GM21717 (cell line): ENCODE measurements at regions not wholly inside any gene's neighbourhood (a gene's known extent, or its start where the extent isn't known, plus 50 kb on each side); places are given as distances from the start of the nearest gene placed in this dataset.
"Not testable (repeated sequence)": the region's sequence is repeated elsewhere in the genome, so short reads cannot be mapped to it uniquely, and the experiment has no call there.

Experiments
- ATAC-seq: cut with Tn5 transposase; IDR thresholded peaks from one replicate; pipeline ENCODE4 v1.9.1; 2021; ENCODE audit warnings: mild to moderate bottlenecking, moderate library complexity; ENCODE audit not compliant: unreplicated experiment

GRCh38 chr16:63776034-63776433 lies 1345.8 kb downstream of the CDH11 start:
- no peak for ATAC-seq

GRCh38 chr16:63774302-63774701 lies 1347.6 kb downstream of the CDH11 start:
- ATAC-seq, result no peak

GRCh38 chr16:63769211-63769610 lies 1352.7 kb downstream of the CDH11 start:
- ATAC-seq, result no peak

GRCh38 chr16:63760246-63760645 lies 1361.6 kb downstream of the CDH11 start:
- not testable (repeated sequence) for ATAC-seq

GRCh38 chr16:63752347-63752746 lies 1369.5 kb downstream of the CDH11 start:
- no peak for ATAC-seq

GRCh38 chr16:63749276-63749675 lies 1372.6 kb downstream of the CDH11 start:
- no peak for ATAC-seq

- ATAC-seq, result no peak
Observed at GRCh38 chr16:63745456-63745855, 1376.4 kb downstream of the CDH11 start.

GRCh38 chr16:63744077-63744874 lies 1377.6 kb downstream of the CDH11 start:
- no peak for ATAC-seq

GRCh38 chr16:63742150-63742549 lies 1379.7 kb downstream of the CDH11 start:
- ATAC-seq, result no peak

GRCh38 chr16:63737633-63738032 lies 1384.2 kb downstream of the CDH11 start:
- ATAC-seq, result no peak

- no peak for ATAC-seq
Observed at GRCh38 chr16:63735456-63735855, 1386.4 kb downstream of the CDH11 start.

GRCh38 chr16:63720848-63721247 lies 1401.0 kb downstream of the CDH11 start:
- ATAC-seq, result no peak

GRCh38 chr16:63719926-63720325 lies 1401.9 kb downstream of the CDH11 start:
- no peak for ATAC-seq

GRCh38 chr16:63717806-63718205 lies 1404.1 kb downstream of the CDH11 start:
- no peak for ATAC-seq

- no peak for ATAC-seq
Observed at GRCh38 chr16:63714876-63715275, 1407.0 kb downstream of the CDH11 start.

- ATAC-seq, result no peak
Observed at GRCh38 chr16:63712725-63713124, 1409.1 kb downstream of the CDH11 start.

GRCh38 chr16:63703612-63704011 lies 1418.3 kb downstream of the CDH11 start:
- ATAC-seq, result no peak

GRCh38 chr16:63702981-63703590 lies 1418.8 kb downstream of the CDH11 start:
- ATAC-seq, result no peak

- no peak for ATAC-seq
Observed at GRCh38 chr16:63697736-63698135, 1424.1 kb downstream of the CDH11 start.

GRCh38 chr16:63695347-63695746 lies 1426.5 kb downstream of the CDH11 start:
- ATAC-seq, result no peak

- ATAC-seq, result no peak
Observed at GRCh38 chr16:63690961-63691360, 1430.9 kb downstream of the CDH11 start.

- no peak for ATAC-seq
Observed at GRCh38 chr16:63690267-63690666, 1431.6 kb downstream of the CDH11 start.
